KMS-11 (cell line): ENCODE measurements at regions not wholly inside any gene's neighbourhood (a gene's known extent, or its start where the extent isn't known, plus 50 kb on each side); places are given as distances from the start of the nearest gene placed in this dataset.

ENCODE experiments used
- H2AFZ ChIP-seq: fragments of 200-600 bp; sonication (generic); 2 replicates; pipeline ENCODE4 v1.6.1; 2016; ENCODE audit warnings: antibody characterized with exemption, mixed run types, low read depth
- H3K27ac ChIP-seq: fragments of 200-600 bp; sonication (generic); 2 replicates; pipeline ENCODE4 v1.6.1; 2016; ENCODE audit warnings: mild to moderate bottlenecking, mixed run types
- H3K27me3 ChIP-seq: fragments of 200-600 bp; sonication (generic); 2 replicates; pipeline ENCODE4 v1.6.1; 2017; ENCODE audit warnings: mild to moderate bottlenecking, low read depth, mixed run types, moderate library complexity; ENCODE audit not compliant: insufficient read depth
- H3K36me3 ChIP-seq: fragments of 200-600 bp; sonication (generic); 2 replicates; pipeline ENCODE4 v1.6.1; 2017; ENCODE audit warnings: mild to moderate bottlenecking, mixed run types; ENCODE audit not compliant: insufficient read depth
- H3K4me1 ChIP-seq: fragments of 200-600 bp; sonication (generic); 2 replicates; pipeline ENCODE4 v1.6.1; 2016; ENCODE audit warnings: mild to moderate bottlenecking, low read depth, mixed run types; ENCODE audit not compliant: poor library complexity, severe bottlenecking
- H3K4me2 ChIP-seq: fragments of 200-600 bp; sonication (generic); 2 replicates; pipeline ENCODE4 v1.7.0; 2016; ENCODE audit warnings: mild to moderate bottlenecking, mixed run types
- H3K4me3 ChIP-seq: fragments of 200-600 bp; sonication (generic); IDR thresholded peaks from 2 replicates; pipeline ENCODE4 v1.6.1; 2017; ENCODE audit warnings: low read depth, low read length, mixed read lengths; ENCODE audit not compliant: insufficient read depth
- H3K79me2 ChIP-seq: fragments of 200-600 bp; sonication (generic); 2 replicates; pipeline ENCODE4 v1.6.1; 2016; ENCODE audit warnings: low read depth, mixed run types; ENCODE audit not compliant: insufficient read depth
- H3K9ac ChIP-seq: fragments of 200-600 bp; sonication (generic); 2 replicates; pipeline ENCODE4 v1.6.1; 2016; ENCODE audit warnings: mild to moderate bottlenecking, mixed run types
- H4K20me1 ChIP-seq: fragments of 200-600 bp; sonication (generic); 2 replicates; pipeline ENCODE4 v1.6.1; 2016; ENCODE audit warnings: mild to moderate bottlenecking, mixed run types; ENCODE audit not compliant: insufficient read depth
- CTCF ChIP-seq: fragments of 200-600 bp; sonication (generic); conservative IDR thresholded peaks from 2 replicates; pipeline ENCODE4 v1.6.1; 2017; ENCODE audit warnings: low read depth, mild to moderate bottlenecking, antibody characterized with exemption, low read length, moderate library complexity, mixed read lengths

DNA sequence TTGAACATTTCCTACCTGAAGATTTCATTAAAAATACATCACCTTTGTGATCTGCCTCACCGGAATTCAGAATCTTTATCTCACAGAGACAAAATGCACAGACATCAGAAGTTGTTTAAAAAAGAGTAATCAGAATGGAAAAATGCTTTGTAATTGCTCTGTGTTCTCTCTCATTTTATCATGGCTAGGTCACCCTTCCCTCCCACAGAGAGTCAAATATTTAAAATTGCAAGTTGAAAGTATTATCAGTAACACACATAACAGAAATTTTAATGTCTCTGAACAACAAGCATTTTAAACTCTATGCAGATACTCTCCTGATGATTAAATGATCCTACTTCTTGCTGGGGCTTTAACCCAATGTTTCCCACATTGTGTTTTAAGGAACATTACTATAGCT, 362.0 kb downstream of the CBLL2 start:
- Histone ChIP-seq H3K4me2 (no peak overlapping the region), H3K27ac (no peak overlapping the region), H3K4me3 (no peak overlapping the region), H2AFZ (no peak overlapping the region), H3K9ac (no peak overlapping the region), H3K79me2 (no peaks in the 10 kb centered on the region), H3K36me3 (no peaks in the 10 kb centered on the region), H4K20me1 (no peaks in the 10 kb centered on the region), H3K4me1 (no peaks in the 10 kb centered on the region), H3K27me3 (no peaks in the 10 kb centered on the region)
- no peak for TF ChIP-seq CTCF

- no peak for TF ChIP-seq CTCF
- Histone ChIP-seq H4K20me1 (no peaks in the 10 kb centered on the region), H3K79me2 (no peaks in the 10 kb centered on the region), H2AFZ (no peak overlapping the region), H3K4me1 (no peaks in the 10 kb centered on the region), H3K4me2 (no peak overlapping the region), H3K36me3 (no peaks in the 10 kb centered on the region), H3K27me3 (no peaks in the 10 kb centered on the region), H3K4me3 (no peak overlapping the region), H3K9ac (no peak overlapping the region), H3K27ac (no peak overlapping the region)
These were observed 351.5 kb upstream of the DDX53 start for GRCh38 chrX:22648281-22648680.

DNA sequence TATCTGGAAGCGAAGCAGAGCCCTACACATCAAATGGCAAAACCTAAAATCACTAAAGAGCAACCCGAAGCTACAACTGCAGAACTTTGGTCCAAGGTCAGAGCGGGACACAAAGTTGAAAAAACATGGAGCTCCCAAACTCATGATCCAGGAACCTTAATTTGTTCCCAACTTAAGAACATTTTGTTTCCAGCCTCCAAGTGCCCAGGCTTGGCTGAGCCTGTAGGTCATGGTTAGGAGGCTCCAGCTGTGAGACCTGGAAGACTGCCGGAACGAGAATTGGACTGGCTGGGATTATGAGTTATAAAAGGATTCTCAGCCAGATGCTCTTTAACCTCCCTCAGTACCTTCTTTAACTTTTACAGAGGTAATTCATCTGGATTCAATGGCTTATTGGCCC, 349.1 kb upstream of the DDX53 start:
- Histone ChIP-seq H4K20me1 (no peaks in the 10 kb centered on the region), H3K4me3 (no peak overlapping the region), H3K27ac (no peak overlapping the region), H2AFZ (no peak overlapping the region), H3K4me2 (no peak overlapping the region), H3K4me1 (no peaks in the 10 kb centered on the region), H3K9ac (no peak overlapping the region), H3K27me3 (no peaks in the 10 kb centered on the region), H3K79me2 (no peaks in the 10 kb centered on the region), H3K36me3 (no peaks in the 10 kb centered on the region)
- TF ChIP-seq CTCF: no peak

DNA sequence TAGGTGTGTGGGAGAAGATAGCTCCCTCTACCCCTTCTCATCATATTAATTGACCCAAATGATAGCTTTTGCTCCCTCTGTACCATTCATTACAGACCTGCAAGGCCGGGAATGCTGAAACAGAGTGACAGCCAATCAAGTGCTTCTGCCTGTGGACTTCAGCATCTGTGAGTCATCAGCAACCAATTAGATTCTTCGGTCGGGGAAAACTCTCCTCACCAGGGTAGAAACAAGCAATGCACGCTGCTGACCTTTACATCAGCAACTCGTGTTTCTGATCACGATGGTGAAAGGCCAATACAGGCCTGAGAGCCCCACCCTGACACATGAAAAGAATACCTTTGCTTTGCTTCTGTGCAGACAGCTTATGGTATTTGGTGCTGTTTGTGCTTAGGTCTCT, 347.2 kb upstream of the DDX53 start:
- Histone ChIP-seq H4K20me1 (no peaks in the 10 kb centered on the region), H3K4me3 (no peak overlapping the region), H3K79me2 (no peaks in the 10 kb centered on the region), H3K27ac (no peak overlapping the region), H2AFZ (no peak overlapping the region), H3K27me3 (no peaks in the 10 kb centered on the region), H3K4me2 (no peak overlapping the region), H3K4me1 (no peaks in the 10 kb centered on the region), H3K36me3 (no peaks in the 10 kb centered on the region), H3K9ac (no peak overlapping the region)
- no peak for TF ChIP-seq CTCF

DNA sequence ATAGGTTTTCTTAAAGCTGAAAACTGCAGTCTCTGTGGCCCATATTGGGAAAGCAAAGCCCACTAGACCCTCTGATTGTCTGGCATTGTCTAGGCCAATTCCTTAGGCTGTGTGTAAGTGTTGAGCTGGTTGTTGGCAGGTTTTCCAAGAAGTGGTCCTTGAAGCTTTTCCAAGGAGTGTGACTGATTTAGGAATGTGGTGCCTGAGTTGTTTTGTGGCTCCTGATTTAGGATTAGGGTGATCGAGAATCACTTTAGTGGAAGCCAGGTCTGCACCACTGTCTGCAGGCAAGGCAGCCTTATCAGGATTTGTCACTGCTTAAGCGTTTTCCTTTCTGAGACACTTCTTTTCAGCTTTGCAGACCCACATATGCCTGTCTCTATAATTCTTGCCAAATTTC, 339.0 kb upstream of the DDX53 start:
- no peaks in the 10 kb centered on the region for H3K27me3 ChIP-seq
- no peaks in the 10 kb centered on the region for H3K4me1 ChIP-seq
- no peak overlapping the region for H3K4me2 ChIP-seq
- no peak overlapping the region for H3K9ac ChIP-seq
- no peak overlapping the region for H3K4me3 ChIP-seq
- H4K20me1 ChIP-seq: no peaks in the 10 kb centered on the region
- H3K79me2 ChIP-seq: no peaks in the 10 kb centered on the region
- H2AFZ ChIP-seq: no peak overlapping the region
- H3K36me3 ChIP-seq: no peaks in the 10 kb centered on the region
- H3K27ac ChIP-seq: no peak overlapping the region
- TF ChIP-seq CTCF: no peak
